Small intestine (tissue), 7 donors: ENCODE measurements at regions not wholly inside any gene's neighbourhood (a gene's known extent, or its start where the extent isn't known, plus 50 kb on each side); places are given as distances from the start of the nearest gene placed in this dataset.

Experiments
- DNase-seq, 2 donors: peaks; one replicate each; pipeline versions ENCODE4 v3.0.0 to v3.0.0-alpha.2; 2013
- FAIRE-seq: peaks from 2 replicates; lab custom pipeline; 2012; peaks lifted over from hg19 to GRCh38; lab: Jason Lieb, UNC
- H3K27ac ChIP-seq, 3 donors: one replicate each; pipeline ENCODE4 v1.5.1; 2013; ENCODE audit warnings: low read length in 2 of 3, mild to moderate bottlenecking in 2 of 3, control low read depth in 1 of 3, inconsistent platforms in 1 of 3, low read depth in 1 of 3, moderate library complexity in 1 of 3
- H3K27me3 ChIP-seq, 3 donors: one replicate each; pipeline ENCODE4 v1.6.1; 2013; ENCODE audit warnings: low read length in 3 of 3, inconsistent platforms in 1 of 3; ENCODE audit not compliant: control insufficient read depth in 3 of 3, insufficient read depth in 3 of 3
- H3K36me3 ChIP-seq, 3 donors: one replicate each; pipeline ENCODE4 v1.6.1; 2013; ENCODE audit warnings: low read length in 3 of 3, inconsistent platforms in 1 of 3, low read depth in 1 of 3, mild to moderate bottlenecking in 1 of 3, moderate library complexity in 1 of 3; ENCODE audit not compliant: control insufficient read depth in 3 of 3, insufficient read depth in 2 of 3
- H3K4me1 ChIP-seq, 3 donors: one replicate each; pipeline ENCODE4 v1.6.1; 2013; ENCODE audit warnings: low read length in 2 of 3, inconsistent platforms in 1 of 3, low read depth in 1 of 3, mild to moderate bottlenecking in 1 of 3, moderate library complexity in 1 of 3; ENCODE audit not compliant: control insufficient read depth in 3 of 3, insufficient read depth in 2 of 3
- H3K4me3 ChIP-seq, 3 donors: one replicate each; pipeline ENCODE4 v1.5.1; 2013; ENCODE audit warnings: low read length in 3 of 3, control low read depth in 1 of 3, inconsistent platforms in 1 of 3, low read depth in 1 of 3, mild to moderate bottlenecking in 1 of 3, moderate library complexity in 1 of 3
- H3K9me3 ChIP-seq, 2 donors: one replicate each; pipeline ENCODE4 v1.6.1; 2013; ENCODE audit warnings: low read depth in 1 of 2, low read length in 1 of 2; ENCODE audit not compliant: control insufficient read depth in 2 of 2, insufficient read depth in 1 of 2
- WGBS, 3 donors: extraction: QIAGEN DNeasy Blood & Tissue Kit; methylation state at CpG; one replicate each; pipeline ENCODE4 v1.1.7; 2013; 5-methylcytosine and 5-hydroxymethylcytosine counted together
- donor health status: healthy with polysubstance abuse.
- donor health status: control.
- donor health status: control.
- donor health status: Bipolar disorder and iron deficiency.
- donor health status: healthy.

GRCh38 chr1:101605878-101606277 lies 369.1 kb downstream of the S1PR1 start:
- H3K36me3 ChIP-seq: no peaks in the 10 kb centered on the region
- peaks cover 0 to 2% (median 0%) of the 10 kb centered on the region in 3 donors for H3K27me3 ChIP-seq
- 33 to 62% (median 45%) methylated on average over 2 of the region's 2 CpGs for WGBS, 3 donors
- FAIRE-seq (no peak), DNase-seq (no peak)
- H3K27ac ChIP-seq: no peak overlapping the region
- H3K9me3 ChIP-seq: peaks cover 0 to 1% of the 10 kb centered on the region in 2 donors
- no peaks in the 10 kb centered on the region for H3K4me1 ChIP-seq
- H3K4me3 ChIP-seq: no peak overlapping the region

- H3K27me3 ChIP-seq: no peaks in the 10 kb centered on the region
- FAIRE-seq (no peak), DNase-seq (no peak)
- no peak overlapping the region for H3K27ac ChIP-seq
- H3K36me3 ChIP-seq: no peaks in the 10 kb centered on the region
- no peak overlapping the region for H3K4me3 ChIP-seq
- H3K4me1 ChIP-seq: no peaks in the 10 kb centered on the region
- peaks cover 0 to 4% of the 10 kb centered on the region in 2 donors for H3K9me3 ChIP-seq
Observed at GRCh38 chr1:101613546-101613945, 376.7 kb downstream of the S1PR1 start.

GRCh38 chr1:101618900-101619299 lies 377.8 kb downstream of the OLFM3 start:
- DNase-seq (no peak), FAIRE-seq (no peak)
- WGBS, 3 donors: 88 to 92% (median 92%) methylated on average over 5 of the region's 5 CpGs
- Histone ChIP-seq H3K4me1 (no peaks in the 10 kb centered on the region), H3K27ac (no peak overlapping the region), H3K9me3 (no peaks in the 10 kb centered on the region), H3K36me3 (no peaks in the 10 kb centered on the region), H3K4me3 (no peak overlapping the region), H3K27me3 (no peaks in the 10 kb centered on the region)

- H3K9me3 ChIP-seq: no peaks in the 10 kb centered on the region
- no peak for DNase-seq
Observed at GRCh38 chr1:101632548-101633272, 364.0 kb downstream of the OLFM3 start.

GRCh38 chr1:101645810-101646209 lies 350.9 kb downstream of the OLFM3 start:
- no peaks in the 10 kb centered on the region for H3K36me3 ChIP-seq
- H3K9me3 ChIP-seq: no peaks in the 10 kb centered on the region
- no peak for FAIRE-seq
- no peak for DNase-seq
- no peak overlapping the region for H3K27ac ChIP-seq
- H3K4me3 ChIP-seq: no peak overlapping the region
- no peaks in the 10 kb centered on the region for H3K27me3 ChIP-seq
- WGBS, 3 donors: 39 to 50% (median 40%) methylated on average over 2 of the region's 2 CpGs
- no peaks in the 10 kb centered on the region for H3K4me1 ChIP-seq

More at GRCh38 chr1:101632548-101633272, 364.0 kb downstream of the OLFM3 start:
- no peaks in the 10 kb centered on the region for H3K27me3 ChIP-seq
- 67 to 80% (median 74%) methylated on average over 5 of the region's 5 CpGs for WGBS, 3 donors
- H3K4me1 ChIP-seq: no peaks in the 10 kb centered on the region
- no peak for FAIRE-seq
- H3K4me3 ChIP-seq: no peak overlapping the region
- H3K27ac ChIP-seq: no peak overlapping the region
- H3K36me3 ChIP-seq: no peaks in the 10 kb centered on the region

GRCh38 chr1:101652484-101652883 lies 344.2 kb downstream of the OLFM3 start:
- no peak for DNase-seq
- Histone ChIP-seq H3K27me3 (no peaks in the 10 kb centered on the region), H3K9me3 (peaks cover 0 to 10% of the 10 kb centered on the region in 2 donors), H3K4me3 (no peak overlapping the region), H3K4me1 (no peaks in the 10 kb centered on the region), H3K27ac (no peak overlapping the region), H3K36me3 (no peaks in the 10 kb centered on the region)
- FAIRE-seq: no peak
- WGBS, 3 donors: 85 to 87% (median 85%) methylated on average over 3 of the region's 3 CpGs

GRCh38 chr1:101653482-101653946 lies 343.2 kb downstream of the OLFM3 start:
- peaks cover 0 to 10% of the 10 kb centered on the region in 2 donors for H3K9me3 ChIP-seq
- WGBS, 3 donors: 9 to 19% (median 12%) methylated on average over 3 of the region's 3 CpGs
- H3K27ac ChIP-seq: no peak overlapping the region
- H3K4me1 ChIP-seq: no peaks in the 10 kb centered on the region
- no peak for DNase-seq
- FAIRE-seq: no peak
- H3K4me3 ChIP-seq: no peak overlapping the region
- H3K36me3 ChIP-seq: no peaks in the 10 kb centered on the region
- no peaks in the 10 kb centered on the region for H3K27me3 ChIP-seq

- Histone ChIP-seq H3K9me3 (peaks cover 0 to 12% of the 10 kb centered on the region in 2 donors), H3K4me3 (no peak overlapping the region), H3K4me1 (no peaks in the 10 kb centered on the region), H3K27ac (no peak overlapping the region), H3K27me3 (no peaks in the 10 kb centered on the region), H3K36me3 (no peaks in the 10 kb centered on the region)
- DNase-seq (no peak), FAIRE-seq (no peak)
- 58 to 86% (median 64%) methylated on average over 3 of the region's 3 CpGs for WGBS, 3 donors
Observed at GRCh38 chr1:101664726-101665125, 332.0 kb downstream of the OLFM3 start.

GRCh38 chr1:101667761-101668160 lies 329.0 kb downstream of the OLFM3 start:
- H3K27me3 ChIP-seq: no peaks in the 10 kb centered on the region
- WGBS, 3 donors: 54 to 68% (median 59%) methylated on average over 2 of the region's 2 CpGs
- no peaks in the 10 kb centered on the region for H3K4me1 ChIP-seq
- no peak overlapping the region for H3K4me3 ChIP-seq
- no peak overlapping the region for H3K27ac ChIP-seq
- FAIRE-seq (no peak), DNase-seq (no peak)
- H3K36me3 ChIP-seq: no peaks in the 10 kb centered on the region
- H3K9me3 ChIP-seq: peaks cover 0 to 4% of the 10 kb centered on the region in 2 donors
